Astrocyte (in vitro differentiated cells and primary cell): ENCODE measurements at regions not wholly inside any gene's neighbourhood (a gene's known extent, or its start where the extent isn't known, plus 50 kb on each side); places are given as distances from the start of the nearest gene placed in this dataset.
A peak's percentile ranks its signal among the peaks of the same experiment; 100 is the strongest.

Experiments used
- DNase-seq: peaks from one replicate; pipeline ENCODE4 v3.0.0-alpha.2; 2010; ENCODE audit warnings: low read depth
- FAIRE-seq: peaks from 2 replicates; lab custom pipeline; 2011; peaks lifted over from hg19 to GRCh38; lab: Jason Lieb, UNC
- H2AFZ ChIP-seq: 2 replicates; pipeline ENCODE4 v1.6.0; 2012; ENCODE audit warnings: low read depth, low read length, inconsistent platforms
- H3K27ac ChIP-seq: 2 replicates; pipeline ENCODE4 v1.5.1; 2011; ENCODE audit warnings: low read depth, low read length, inconsistent platforms
- H3K27me3 ChIP-seq: 2 replicates; pipeline ENCODE4 v1.6.0; 2011; ENCODE audit warnings: low read length, inconsistent platforms; ENCODE audit not compliant: insufficient read depth
- H3K36me3 ChIP-seq: 2 replicates; pipeline ENCODE4 v1.5.1; 2011; ENCODE audit warnings: low read length, inconsistent platforms; ENCODE audit not compliant: insufficient read depth
- H3K4me1 ChIP-seq: 2 replicates; pipeline ENCODE4 v1.5.1; 2011; ENCODE audit warnings: low read length, inconsistent platforms; ENCODE audit not compliant: insufficient read depth
- H3K4me2 ChIP-seq: 2 replicates; pipeline ENCODE4 v1.6.0; 2012; ENCODE audit warnings: low read length, inconsistent platforms
- H3K4me3 ChIP-seq: 2 replicates; pipeline ENCODE4 v1.5.1; 2011; ENCODE audit warnings: low read depth, mild to moderate bottlenecking, low read length, inconsistent platforms; ENCODE audit not compliant: insufficient read depth
- H3K79me2 ChIP-seq: 2 replicates; pipeline ENCODE4 v1.6.0; 2012; ENCODE audit warnings: mild to moderate bottlenecking, low read length, inconsistent platforms; ENCODE audit not compliant: insufficient read depth
- H3K9ac ChIP-seq: 2 replicates; pipeline ENCODE4 v1.6.0; 2012; ENCODE audit warnings: mild to moderate bottlenecking, low read length, inconsistent platforms
- H3K9me3 ChIP-seq: 2 replicates; pipeline ENCODE4 v1.5.1; 2012; ENCODE audit warnings: low read depth, mild to moderate bottlenecking, low read length, inconsistent platforms; ENCODE audit not compliant: insufficient read depth
- H4K20me1 ChIP-seq: 2 replicates; pipeline ENCODE4 v1.6.0; 2012; ENCODE audit warnings: low read length, inconsistent platforms; ENCODE audit not compliant: insufficient read depth
- H3K27ac Mint-ChIP-seq: one replicate; pipeline ENCODE4 v1.8.0; 2021; ENCODE audit warnings: mild to moderate bottlenecking, mixed read lengths; ENCODE audit not compliant: unreplicated experiment
- H3K27me3 Mint-ChIP-seq: one replicate; pipeline ENCODE4 v1.8.0; 2021; ENCODE audit warnings: low read depth, mixed read lengths; ENCODE audit not compliant: unreplicated experiment
- H3K36me3 Mint-ChIP-seq: one replicate; pipeline ENCODE4 v1.8.0; 2021; ENCODE audit warnings: low read depth, mixed read lengths; ENCODE audit not compliant: unreplicated experiment
- H3K4me1 Mint-ChIP-seq: one replicate; pipeline ENCODE4 v1.8.0; 2021; ENCODE audit warnings: low read depth, mixed read lengths; ENCODE audit not compliant: unreplicated experiment
- H3K4me3 Mint-ChIP-seq: one replicate; pipeline ENCODE4 v1.8.0; 2021; ENCODE audit warnings: mild to moderate bottlenecking, moderate library complexity, mixed read lengths; ENCODE audit not compliant: unreplicated experiment
- H3K9me3 Mint-ChIP-seq: one replicate; pipeline ENCODE4 v1.8.0; 2021; ENCODE audit warnings: mild to moderate bottlenecking, mixed read lengths; ENCODE audit not compliant: unreplicated experiment
- EZH2 ChIP-seq: IDR thresholded peaks from 2 replicates; pipeline ENCODE4 v1.6.1; 2012; ENCODE audit warnings: mild to moderate bottlenecking, low read length, inconsistent platforms; ENCODE audit not compliant: insufficient read depth
- TF ChIP-seq, protein P1 (sequence below): IDR thresholded peaks from 2 replicates; pipeline ENCODE4 v1.5.1; 2011; ENCODE audit warnings: low read depth, mild to moderate bottlenecking, inconsistent platforms, low read length, moderate library complexity; ENCODE audit not compliant: insufficient read depth

GRCh38 chr17:62897706-62898105 is 68.3 kb upstream of the TANC2 start:
- FAIRE-seq (no peak), DNase-seq (no peak)
- Mint-ChIP-seq H3K9me3 (peaks cover 6% of the 10 kb centered on the region), H3K36me3 (no peaks in the 10 kb centered on the region), H3K27ac (no peak overlapping the region), H3K27me3 (peaks cover 3% of the 10 kb centered on the region), H3K4me3 (no peak overlapping the region), H3K4me1 (peaks cover 14% of the 10 kb centered on the region)
- no peak overlapping the region for H3K4me2 ChIP-seq
- H3K4me1 ChIP-seq = peaks cover 5% of the 10 kb centered on the region
- no peak overlapping the region for H3K9ac ChIP-seq
- H3K27me3 ChIP-seq = no peaks in the 10 kb centered on the region
- H3K9me3 ChIP-seq = no peaks in the 10 kb centered on the region
- H3K27ac ChIP-seq = no peak overlapping the region
- no peak overlapping the region for H2AFZ ChIP-seq
- H3K79me2 ChIP-seq = no peaks in the 10 kb centered on the region
- no peak overlapping the region for H3K4me3 ChIP-seq
- H3K36me3 ChIP-seq = no peaks in the 10 kb centered on the region
- H4K20me1 ChIP-seq = no peaks in the 10 kb centered on the region
- TF ChIP-seq, protein P1, sequence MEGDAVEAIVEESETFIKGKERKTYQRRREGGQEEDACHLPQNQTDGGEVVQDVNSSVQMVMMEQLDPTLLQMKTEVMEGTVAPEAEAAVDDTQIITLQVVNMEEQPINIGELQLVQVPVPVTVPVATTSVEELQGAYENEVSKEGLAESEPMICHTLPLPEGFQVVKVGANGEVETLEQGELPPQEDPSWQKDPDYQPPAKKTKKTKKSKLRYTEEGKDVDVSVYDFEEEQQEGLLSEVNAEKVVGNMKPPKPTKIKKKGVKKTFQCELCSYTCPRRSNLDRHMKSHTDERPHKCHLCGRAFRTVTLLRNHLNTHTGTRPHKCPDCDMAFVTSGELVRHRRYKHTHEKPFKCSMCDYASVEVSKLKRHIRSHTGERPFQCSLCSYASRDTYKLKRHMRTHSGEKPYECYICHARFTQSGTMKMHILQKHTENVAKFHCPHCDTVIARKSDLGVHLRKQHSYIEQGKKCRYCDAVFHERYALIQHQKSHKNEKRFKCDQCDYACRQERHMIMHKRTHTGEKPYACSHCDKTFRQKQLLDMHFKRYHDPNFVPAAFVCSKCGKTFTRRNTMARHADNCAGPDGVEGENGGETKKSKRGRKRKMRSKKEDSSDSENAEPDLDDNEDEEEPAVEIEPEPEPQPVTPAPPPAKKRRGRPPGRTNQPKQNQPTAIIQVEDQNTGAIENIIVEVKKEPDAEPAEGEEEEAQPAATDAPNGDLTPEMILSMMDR = no peak
- no peak for TF ChIP-seq EZH2

DNA sequence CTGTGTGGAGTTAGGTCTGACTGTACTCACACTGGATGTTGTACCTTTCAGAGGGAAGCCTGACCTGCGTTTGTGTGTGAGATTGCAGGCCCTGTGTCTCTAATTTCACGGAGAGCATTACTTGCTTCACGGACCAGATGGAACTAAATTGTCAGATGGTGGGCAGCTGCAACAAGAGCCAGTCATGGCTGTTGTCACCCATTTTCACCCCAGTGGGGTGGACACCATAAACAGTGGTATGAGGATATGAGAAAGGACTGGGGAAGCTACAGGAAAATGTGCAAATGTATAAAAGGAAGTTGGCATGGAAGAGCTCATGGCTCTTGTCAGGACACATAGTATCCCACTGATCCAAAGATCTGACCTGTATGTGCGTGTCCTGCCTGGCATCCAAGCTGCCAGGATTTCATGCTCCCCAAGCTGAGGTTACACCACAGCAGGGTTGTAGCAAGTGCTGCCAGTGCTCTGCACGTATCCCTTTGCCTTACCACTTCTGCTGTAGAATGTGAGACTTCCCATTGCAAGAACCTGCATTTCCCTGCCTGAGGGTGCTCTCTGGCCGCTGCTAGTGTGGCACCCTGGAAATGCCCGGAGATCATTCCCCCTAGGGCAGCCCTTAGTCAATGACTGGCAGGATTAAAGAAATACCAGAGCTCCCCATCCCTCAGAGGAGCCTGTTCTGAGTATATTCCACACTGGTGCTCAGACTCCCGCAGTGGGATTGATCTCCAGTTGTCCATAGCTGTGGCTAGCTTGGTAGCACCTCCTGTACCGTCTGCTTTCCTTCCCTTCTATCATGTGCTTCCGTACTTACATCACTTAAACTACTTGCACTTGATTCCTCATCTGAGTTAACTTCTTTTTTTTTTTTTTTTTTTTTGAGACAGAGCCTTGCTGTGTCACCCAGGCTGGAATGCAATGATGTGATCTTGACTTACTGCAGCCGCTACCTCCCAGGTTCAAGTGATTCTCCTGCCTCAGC is 70.4 kb upstream of the TANC2 start:
- Histone ChIP-seq H3K27ac (no peak overlapping the region), H3K4me3 (no peak overlapping the region), H3K36me3 (no peaks in the 10 kb centered on the region), H3K79me2 (no peaks in the 10 kb centered on the region), H3K9ac (no peak overlapping the region), H2AFZ (no peak overlapping the region), H3K27me3 (no peaks in the 10 kb centered on the region), H3K9me3 (no peaks in the 10 kb centered on the region), H4K20me1 (no peaks in the 10 kb centered on the region), H3K4me1 (peaks cover 15% of the 10 kb centered on the region), H3K4me2 (no peak overlapping the region)
- no peaks in the 10 kb centered on the region for H3K36me3 Mint-ChIP-seq
- H3K27ac Mint-ChIP-seq = peak overlapping the region; percentile 88
- peaks cover 21% of the 10 kb centered on the region for H3K4me1 Mint-ChIP-seq
- DNase-seq = peak; percentile 59
- H3K4me3 Mint-ChIP-seq = no peak overlapping the region
- no peak for FAIRE-seq
- no peaks in the 10 kb centered on the region for H3K27me3 Mint-ChIP-seq
- no peak for TF ChIP-seq EZH2
- TF ChIP-seq, protein P1 = no peak
- H3K9me3 Mint-ChIP-seq = peaks cover 1% of the 10 kb centered on the region
